ENCODE measurements at regions not wholly inside any gene's neighbourhood (a gene's known extent, or its start where the extent isn't known, plus 50 kb on each side); places are given as distances from the start of the nearest gene placed in this dataset.

GRCh38 chr6:6452002-6452401, 131.5 kb upstream of the F13A1 start:
- TF ChIP-seq POLR2A (IDR thresholded peaks at IDR 0.05; ENCODE audit: low read length) (no peak), GATA1 (IDR thresholded peaks at IDR 0.05; ENCODE audit: low read depth, low read length) (no peak)

Data from erythroblast (primary cell).